H1 (cell line): ENCODE measurements at regions not wholly inside any gene's neighbourhood (a gene's known extent, or its start where the extent isn't known, plus 50 kb on each side); places are given as distances from the start of the nearest gene placed in this dataset.

Source experiments
- CTCF ChIA-PET: fragments of 300-600 bp; sonication (Branson Sonifier 250); formaldehyde crosslinking; loops from one replicate; lab custom pipeline; 2021; ENCODE audit not compliant: partially characterized antibody; lab: Charles Lee
- POLR2A ChIA-PET: fragments of 300-600 bp; sonication (Branson Sonifier 250); formaldehyde crosslinking; loops from one replicate; lab custom pipeline; 2021; ENCODE audit warnings: inconsistent platforms; ENCODE audit not compliant: partially characterized antibody; lab: Charles Lee
- DNase-seq, 2 experiments: peaks; one replicate each; pipeline versions ENCODE4 v3.0.0 to v3.0.0-alpha.2; 2010 to 2022; ENCODE audit warnings: low spot score in 2 of 2, low read depth in 1 of 2, mixed read lengths in 1 of 2
- FAIRE-seq: peaks from 2 replicates; lab custom pipeline; 2011; peaks lifted over from hg19 to GRCh38; lab: Jason Lieb, UNC
- H2AFZ ChIP-seq: 2 replicates; pipeline ENCODE4 v1.8.1; 2012; ENCODE audit warnings: low read length, inconsistent platforms
- H2AK5ac ChIP-seq: 2 replicates; pipeline ENCODE4 v1.6.1; 2013; ENCODE audit warnings: low read depth, low read length
- H2BK120ac ChIP-seq: replicated peaks from 2 replicates; pipeline ENCODE3; 2013; ENCODE audit warnings: low read depth, low read length, inconsistent platforms
- H2BK12ac ChIP-seq: 2 replicates; pipeline ENCODE4 v1.6.1; 2013; ENCODE audit warnings: low read depth, low read length
- H2BK15ac ChIP-seq: 2 replicates; pipeline ENCODE4 v1.6.1; 2013; ENCODE audit warnings: low read length
- H2BK20ac ChIP-seq: 2 replicates; pipeline ENCODE4 v1.6.1; 2013; ENCODE audit warnings: low read length
- H2BK5ac ChIP-seq: 2 replicates; pipeline ENCODE4 v1.6.1; 2013; ENCODE audit warnings: low read depth, low read length
- H3K14ac ChIP-seq: 2 replicates; pipeline ENCODE4 v1.6.1; 2013; ENCODE audit warnings: inconsistent platforms; ENCODE audit not compliant: insufficient read length
- H3K18ac ChIP-seq: 2 replicates; pipeline ENCODE4 v1.6.1; 2013; ENCODE audit warnings: low read length; ENCODE audit errors: extremely low read depth
- H3K23ac ChIP-seq: 2 replicates; pipeline ENCODE4 v1.6.1; 2013; ENCODE audit warnings: inconsistent platforms; ENCODE audit not compliant: insufficient read length
- H3K23me2 ChIP-seq: 2 replicates; pipeline ENCODE4 v1.6.1; 2013; ENCODE audit warnings: low read depth, low read length
- H3K27ac ChIP-seq: 2 replicates; pipeline ENCODE4 v1.6.1; 2011; ENCODE audit warnings: low read depth, low read length, inconsistent platforms
- H3K27me3 ChIP-seq, 4 experiments: replicated peaks in 1 of 4; 1 replicate in 1 of 4; 2 replicates in 3 of 4; pipeline versions ENCODE4 v1.6.1 to v1.8.1; 2011 to 2013; ENCODE audit warnings: low read length in 3 of 4, mild to moderate bottlenecking in 3 of 4, inconsistent platforms in 2 of 4, mixed read lengths in 2 of 4, moderate library complexity in 1 of 4; ENCODE audit not compliant: control insufficient read depth in 3 of 4, insufficient read depth in 3 of 4; ENCODE audit errors: extremely low read depth in 1 of 4
- H3K36me3 ChIP-seq, 4 experiments: 2 replicates each; pipeline versions ENCODE4 v1.6.1 to v1.8.1; 2011 to 2013; ENCODE audit warnings: mild to moderate bottlenecking in 4 of 4, low read length in 3 of 4, moderate library complexity in 2 of 4, control low read depth in 1 of 4, inconsistent platforms in 1 of 4; ENCODE audit not compliant: insufficient read depth in 4 of 4, control insufficient read depth in 2 of 4
- H3K4ac ChIP-seq: replicated peaks from 2 replicates; pipeline ENCODE3; 2013; ENCODE audit warnings: low read length, low read depth, mixed read lengths, inconsistent platforms; ENCODE audit not compliant: insufficient read length
- H3K4me1 ChIP-seq, 4 experiments: replicated peaks in 1 of 4; 1 replicate in 1 of 4; 2 replicates in 3 of 4; pipeline versions ENCODE4 v1.6.1 to v1.8.1; 2011 to 2013; ENCODE audit warnings: low read length in 3 of 4, inconsistent platforms in 2 of 4, mixed read lengths in 1 of 4; ENCODE audit not compliant: insufficient read depth in 4 of 4, control insufficient read depth in 3 of 4
- H3K4me2 ChIP-seq, 2 experiments: 2 replicates each; pipeline versions ENCODE4 v1.6.1 to v1.8.1; 2011 to 2013; ENCODE audit warnings: low read depth in 2 of 2, low read length in 2 of 2, control low read depth in 1 of 2, inconsistent platforms in 1 of 2, mild to moderate bottlenecking in 1 of 2; ENCODE audit not compliant: insufficient read depth in 1 of 2
- H3K4me3 ChIP-seq, 4 experiments: fragments of 200-600, 300-600 bp in 1 of 4; sonication (generic), shearing (Covaris generic), sonication (Bioruptor Twin) in 1 of 4; 2 replicates each; pipeline versions ENCODE4 v1.5.1 to v1.8.1; 2011 to 2016; ENCODE audit warnings: low read length in 4 of 4, low read depth in 3 of 4, control low read depth in 2 of 4, inconsistent platforms in 2 of 4, mild to moderate bottlenecking in 2 of 4, mixed read lengths in 1 of 4, moderate library complexity in 1 of 4; ENCODE audit not compliant: insufficient read depth in 2 of 4; ENCODE audit errors: extremely low read depth in 1 of 4
- H3K56ac ChIP-seq: replicated peaks from 2 replicates; pipeline ENCODE3; 2013; ENCODE audit warnings: low read depth, mild to moderate bottlenecking, mixed read lengths, low read length, inconsistent platforms; ENCODE audit not compliant: insufficient read length
- H3K79me1 ChIP-seq: 2 replicates; pipeline ENCODE4 v1.6.1; 2013; ENCODE audit warnings: low read depth, low read length, control low read depth
- H3K79me2 ChIP-seq, 2 experiments: 2 replicates each; pipeline versions ENCODE4 v1.6.1 to v1.8.1; 2012 to 2013; ENCODE audit warnings: low read length in 2 of 2, mild to moderate bottlenecking in 2 of 2, inconsistent platforms in 1 of 2; ENCODE audit not compliant: insufficient read depth in 2 of 2, control insufficient read depth in 1 of 2
- H3K9ac ChIP-seq, 4 experiments: replicated peaks in 1 of 4; 1 replicate in 1 of 4; 2 replicates in 3 of 4; pipeline versions ENCODE4 v1.6.1 to v1.8.1; 2011 to 2013; ENCODE audit warnings: low read depth in 3 of 4, low read length in 3 of 4, control low read depth in 2 of 4, mild to moderate bottlenecking in 2 of 4, moderate library complexity in 2 of 4, inconsistent platforms in 1 of 4; ENCODE audit errors: extremely low read depth in 1 of 4
- H3K9me3 ChIP-seq, 2 experiments: 2 replicates each; pipeline versions ENCODE4 v1.6.1 to v1.8.1; 2012 to 2013; ENCODE audit warnings: mild to moderate bottlenecking in 2 of 2, moderate library complexity in 2 of 2, control low read depth in 1 of 2, inconsistent platforms in 1 of 2, low read depth in 1 of 2, low read length in 1 of 2, mixed read lengths in 1 of 2; ENCODE audit not compliant: insufficient read depth in 2 of 2
- H4K20me1 ChIP-seq, 2 experiments: replicated peaks in 1 of 2; 2 replicates each; pipeline versions ENCODE3 to v1.8.1; 2011 to 2013; ENCODE audit warnings: inconsistent platforms in 2 of 2, low read length in 2 of 2, mild to moderate bottlenecking in 1 of 2; ENCODE audit not compliant: insufficient read depth in 2 of 2, control insufficient read depth in 1 of 2
- H4K5ac ChIP-seq: 2 replicates; pipeline ENCODE4 v1.6.1; 2013; ENCODE audit warnings: low read length, low read depth, mixed read lengths, inconsistent platforms; ENCODE audit not compliant: insufficient read length
- H4K8ac ChIP-seq: 2 replicates; pipeline ENCODE4 v1.8.0; 2013; ENCODE audit warnings: mild to moderate bottlenecking, moderate library complexity, low read length, inconsistent platforms; ENCODE audit not compliant: insufficient read depth; ENCODE audit errors: extremely low read depth
- H4K91ac ChIP-seq: replicated peaks from 2 replicates; pipeline ENCODE3; 2013; ENCODE audit warnings: low read length, mixed read lengths, inconsistent platforms; ENCODE audit not compliant: insufficient read length
- KDM5A ChIP-seq: fragments of 200-600 bp; IDR thresholded peaks from 2 replicates; pipeline ENCODE4 v1.7.1; 2012; ENCODE audit warnings: mild to moderate bottlenecking, low read length, inconsistent platforms, mixed read lengths
- RAD21 ChIP-seq, 2 experiments: IDR thresholded peaks in 1 of 2; conservative IDR thresholded peaks in 1 of 2; 2 replicates each; pipeline ENCODE4 v1.6.1; 2011; ENCODE audit warnings: low read depth in 2 of 2, low read length in 2 of 2, improper control_type of control experiment in 1 of 2, inconsistent platforms in 1 of 2, mild to moderate bottlenecking in 1 of 2, moderate library complexity in 1 of 2
- TEAD4 ChIP-seq: IDR thresholded peaks from 2 replicates; pipeline ENCODE4 v1.6.1; 2012; ENCODE audit warnings: low read depth, low read length, inconsistent platforms, mixed read lengths
- WGBS, 2 experiments: shearing (Covaris generic) in 1 of 2; methylation state at CpG; one replicate each; pipeline versions ENCODE4 v1.1.6 to v1.1.7; 2013 to 2015; ENCODE audit warnings: low lambda C conversion rate in 2 of 2, mixed read lengths in 2 of 2, inconsistent platforms in 1 of 2, low coverage in 1 of 2, missing lambda C conversion rate in 1 of 2; ENCODE audit not compliant: insufficient replicate concordance in 2 of 2, insufficient coverage in 1 of 2, insufficient read length in 1 of 2; ENCODE audit errors: extremely low coverage in 1 of 2, missing lambda C conversion rate in 1 of 2; 5-methylcytosine and 5-hydroxymethylcytosine counted together
- TF ChIP-seq, protein P1 (sequence below), 3 experiments: IDR thresholded peaks; 1 replicate in 2 of 3; 2 replicates in 1 of 3; pipeline versions ENCODE4 v1.5.1 to v1.6.1; 2011; ENCODE audit warnings: low read length in 3 of 3, mild to moderate bottlenecking in 3 of 3, inconsistent platforms in 2 of 3, low read depth in 1 of 3, moderate library complexity in 1 of 3; ENCODE audit not compliant: insufficient read depth in 1 of 3; ENCODE audit errors: control extremely low read depth in 1 of 3
- TF ChIP-seq, protein P2 (sequence below): IDR thresholded peaks from 2 replicates; pipeline ENCODE4 v1.6.1; 2012; ENCODE audit warnings: inconsistent platforms

DNA sequence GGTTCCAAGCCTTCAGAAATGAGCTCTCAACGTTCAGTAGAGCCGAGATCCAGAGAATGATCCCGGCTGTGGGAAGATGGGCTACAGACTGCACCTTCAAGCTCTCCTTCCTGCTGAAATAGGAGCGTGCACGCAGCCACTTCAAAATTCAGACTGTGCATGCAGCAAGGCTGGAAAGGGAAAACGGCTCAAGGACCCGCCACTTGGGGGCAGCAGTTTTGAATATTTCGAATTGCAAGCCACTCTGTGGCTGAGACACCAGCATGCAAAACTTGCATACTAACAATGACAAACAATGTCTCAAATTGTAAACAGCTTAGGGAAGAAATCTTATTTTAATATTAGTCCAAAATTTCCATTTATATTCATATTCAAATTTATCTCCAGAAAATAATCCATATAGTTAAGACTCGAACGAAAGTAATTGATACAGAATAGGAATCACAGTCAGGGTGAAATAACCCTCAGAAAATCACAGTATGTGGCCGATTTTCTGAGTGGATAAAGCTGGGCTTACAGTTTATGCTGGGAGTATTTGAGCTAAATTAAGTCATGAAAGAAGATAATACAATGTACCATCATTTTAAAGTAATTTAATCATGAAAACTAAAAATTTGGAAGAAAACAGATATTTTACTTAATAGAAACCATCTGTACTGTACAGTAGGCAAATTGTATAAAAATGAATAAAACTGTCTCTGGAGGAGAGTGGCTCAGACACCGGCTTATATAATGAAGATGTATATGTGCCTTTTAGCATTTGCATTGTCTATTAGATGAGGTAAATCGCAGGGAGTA is 137.9 kb upstream of the MKI67 start:
- Histone ChIP-seq H3K9me3 (no peaks in the 10 kb centered on the region), H2BK5ac (no peak overlapping the region), H4K8ac (no peak overlapping the region; the same call in 1 of the 2 replicates), H3K36me3 (no peaks in the 10 kb centered on the region; a peak in 1 of 8 replicates), H3K79me2 (no peaks in the 10 kb centered on the region), H2BK120ac (no peak overlapping the region), H3K4me1 (peaks cover 0 to 5% (median 0%) of the 10 kb centered on the region in 4 experiments; a peak in 3 of 7 replicates), H2AFZ (no peak overlapping the region; the same call in 1 of the 2 replicates), H3K4ac (no peak overlapping the region), H3K23me2 (no peaks in the 10 kb centered on the region), H3K4me3 (no peak overlapping the region), H3K18ac (no peak overlapping the region), H3K4me2 (no peak overlapping the region), H3K56ac (no peak overlapping the region), H4K5ac (no peak overlapping the region), H3K27ac (no peak overlapping the region), H2AK5ac (no peak overlapping the region), H4K20me1 (no peaks in the 10 kb centered on the region), H3K27me3 (no peaks in the 10 kb centered on the region; a peak in 2 of 7 replicates), H3K79me1 (no peaks in the 10 kb centered on the region), H3K23ac (no peak overlapping the region), H2BK12ac (no peak overlapping the region), H2BK15ac (no peak overlapping the region), H4K91ac (no peak overlapping the region), H3K9ac (no peak overlapping the region), H3K14ac (no peak overlapping the region), H2BK20ac (no peak overlapping the region)
- 53% methylated on average over 13 of the region's 13 CpGs; no CpG with 5 or more reads in 1 of the 2 experiments for WGBS, 2 experiments
- POLR2A ChIA-PET: no interaction called here
- DNase-seq (peak; percentile 27 to 80), FAIRE-seq (no peak)
- CTCF ChIA-PET: interaction anchor here (0.8 to 3.0 kb wide), 19 partner anchors 9 to 596 kb away, joined by 3 to 10 read pairs (median 3); no protein-coding TSS in a partner anchor
- no peak for TF ChIP-seq KDM5A
- TF ChIP-seq, protein P1, sequence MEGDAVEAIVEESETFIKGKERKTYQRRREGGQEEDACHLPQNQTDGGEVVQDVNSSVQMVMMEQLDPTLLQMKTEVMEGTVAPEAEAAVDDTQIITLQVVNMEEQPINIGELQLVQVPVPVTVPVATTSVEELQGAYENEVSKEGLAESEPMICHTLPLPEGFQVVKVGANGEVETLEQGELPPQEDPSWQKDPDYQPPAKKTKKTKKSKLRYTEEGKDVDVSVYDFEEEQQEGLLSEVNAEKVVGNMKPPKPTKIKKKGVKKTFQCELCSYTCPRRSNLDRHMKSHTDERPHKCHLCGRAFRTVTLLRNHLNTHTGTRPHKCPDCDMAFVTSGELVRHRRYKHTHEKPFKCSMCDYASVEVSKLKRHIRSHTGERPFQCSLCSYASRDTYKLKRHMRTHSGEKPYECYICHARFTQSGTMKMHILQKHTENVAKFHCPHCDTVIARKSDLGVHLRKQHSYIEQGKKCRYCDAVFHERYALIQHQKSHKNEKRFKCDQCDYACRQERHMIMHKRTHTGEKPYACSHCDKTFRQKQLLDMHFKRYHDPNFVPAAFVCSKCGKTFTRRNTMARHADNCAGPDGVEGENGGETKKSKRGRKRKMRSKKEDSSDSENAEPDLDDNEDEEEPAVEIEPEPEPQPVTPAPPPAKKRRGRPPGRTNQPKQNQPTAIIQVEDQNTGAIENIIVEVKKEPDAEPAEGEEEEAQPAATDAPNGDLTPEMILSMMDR (IDR thresholded peaks at IDR 0.05; ENCODE audit: control extremely low read depth in 1 of 3, insufficient read depth in 1 of 3, low read depth in 1 of 3, low read length in 3 of 3): peak; percentile 64 to 72 (median 66)
- TF ChIP-seq, protein P2, sequence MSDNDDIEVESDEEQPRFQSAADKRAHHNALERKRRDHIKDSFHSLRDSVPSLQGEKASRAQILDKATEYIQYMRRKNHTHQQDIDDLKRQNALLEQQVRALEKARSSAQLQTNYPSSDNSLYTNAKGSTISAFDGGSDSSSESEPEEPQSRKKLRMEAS: 0 out of 2 replicates have a peak, but pooled peaks have one; percentile 16
- TF ChIP-seq TEAD4: peak; percentile 73
- TF ChIP-seq RAD21 (IDR thresholded peaks at IDR 0.05 in 1 of 2, conservative IDR thresholded peaks at IDR 0.05 in 1 of 2; ENCODE audit: low read depth in 2 of 2, low read length in 2 of 2): peak; percentile 61 to 62
